Heart right ventricle (tissue), 16 donors: ENCODE measurements at regions not wholly inside any gene's neighbourhood (a gene's known extent, or its start where the extent isn't known, plus 50 kb on each side); places are given as distances from the start of the nearest gene placed in this dataset.
"Not testable (repeated sequence)": the region's sequence is repeated elsewhere in the genome, so short reads cannot be mapped to it uniquely, and the experiment has no call there.

ENCODE experiments used
- ATAC-seq, 8 donors: fragments of 200-7000 bp; cut with Tn5 transposase; one replicate each; pipeline ENCODE4 v1.9.1; 2020; ENCODE audit warnings: mild to moderate bottlenecking in 8 of 8, moderate library complexity in 8 of 8, moderate number of reproducible peaks in 1 of 8
- DNase-seq, 2 donors: peaks; one replicate each; pipeline ENCODE4 v3.0.0-alpha.2; 2020
- H3K27ac ChIP-seq, 10 donors: fragments of 200-600 bp; sonication (generic) in 2 of 10; one replicate each; pipeline versions ENCODE4 v1.5.0 to v1.8.0; 2020 to 2022; ENCODE audit warnings: mild to moderate bottlenecking in 3 of 10
- H3K27me3 ChIP-seq, 7 donors: fragments of 200-600 bp; one replicate each; pipeline ENCODE4 v1.8.0; 2021 to 2022; ENCODE audit warnings: mild to moderate bottlenecking in 2 of 7
- H3K36me3 ChIP-seq, 9 donors: fragments of 200-600 bp; sonication (generic) in 1 of 9; one replicate each; pipeline versions ENCODE4 v1.5.0 to v1.8.0; 2020 to 2022; ENCODE audit warnings: mild to moderate bottlenecking in 2 of 9
- H3K4me1 ChIP-seq, 9 donors: fragments of 200-600 bp; sonication (generic) in 1 of 9; one replicate each; pipeline versions ENCODE4 v1.5.0 to v1.8.0; 2020 to 2022; ENCODE audit warnings: mild to moderate bottlenecking in 4 of 9
- H3K4me3 ChIP-seq, 10 donors: fragments of 200-600 bp; sonication (generic) in 2 of 10; one replicate each; pipeline versions ENCODE4 v1.5.0 to v1.8.0; 2020 to 2022; ENCODE audit warnings: mild to moderate bottlenecking in 7 of 10, moderate library complexity in 2 of 10
- H3K9me3 ChIP-seq, 11 donors: fragments of 200-600 bp in 10 of 11; sonication (generic) in 2 of 11; one replicate each; pipeline versions ENCODE4 v1.5.0 to v1.8.0; 2013 to 2022; ENCODE audit warnings: mild to moderate bottlenecking in 2 of 11, control low read depth in 1 of 11, moderate library complexity in 1 of 11
- WGBS, 2 donors: extraction: QIAGEN DNeasy Blood & Tissue Kit; methylation state at CpG; one replicate each; pipeline ENCODE4 v1.1.7; 2013; ENCODE audit warnings: inconsistent platforms in 1 of 2; 5-methylcytosine and 5-hydroxymethylcytosine counted together
- intact Hi-C, 10 donors: fragments of 100-400 bp; cut with DNase I; formaldehyde crosslinking; loops; one replicate each; pipeline versions ENCODE4 v1.11.1 to v1.14.2; 2022
- TF ChIP-seq, protein P1 (sequence below), 9 donors: fragments of 200-600 bp; sonication (generic) in 2 of 9; IDR thresholded peaks; one replicate each; pipeline versions ENCODE4 v1.5.0 to v1.8.0; 2021 to 2022; ENCODE audit warnings: antibody characterized with exemption in 9 of 9, mild to moderate bottlenecking in 5 of 9, moderate library complexity in 1 of 9
- donor health status: Arrhythmogenic right ventricular cardiomyopathy.
- donor health status: ischemic (EF 13 %, LVEDD 7.1; RV severe dilation, severe dysfunction).
- donor health status: healthy with polysubstance abuse.
- donor health status: DM: no; HTN: yes; CAD: no.
- donor health status: DM: no; HTN: no; CAD: no.
- donor health status: ischemic (EF 25% LVEDD 6.9; RV normal size, moderate dysfunction).
- donor health status: ischemic (EF 25% LVEDD 5.7; RV mildly dilated, moderate dysfunction).
- donor health status: healthy.
- donor health status: DM: yes; HTN: yes; CAD: no.
- donor health status: Ischemic cardiomyopathy.
- donor health status: ischemic (EF 35%, LVEDD 5.7; RV mildly dilated, moderate dysfunction).
- donor health status: nonischemic (EF 11% LVEDD 7.7; RV severe dilation, severe dysfunction).
- donor health status: DM: yes; HTN: yes; CAD: no.
- donor health status: PGD.
- donor health status: ischemic (EF 29% LVEDD 5.4; RV normal size, mild dysfunction).
- donor health status: nonischemic (EF 23%, LVEDD 6.1; RV moderate dilation, normal function).

DNA sequence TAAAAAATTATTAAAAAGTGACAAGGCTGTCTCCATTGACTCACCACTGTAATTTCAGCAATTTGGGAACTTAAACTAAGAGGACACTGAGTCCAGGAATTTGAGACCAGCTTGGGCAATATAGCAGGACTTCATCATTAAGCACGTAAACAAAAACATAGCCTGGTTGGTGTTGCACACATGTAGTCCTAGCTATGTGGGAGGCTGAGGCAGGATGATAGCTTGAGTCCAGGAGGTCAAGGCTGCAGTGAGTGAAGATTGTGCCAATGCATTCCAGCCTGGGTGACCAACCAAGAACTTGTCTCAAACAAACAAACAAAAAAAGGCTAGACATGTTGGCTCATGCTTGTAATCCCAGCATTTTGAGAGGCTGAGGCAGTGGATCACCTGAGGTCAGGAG is 439.4 kb upstream of the TSPY4 start:
- Histone ChIP-seq H3K27ac (no peak overlapping the region), H3K9me3 (no peaks in the 10 kb centered on the region), H3K4me3 (no peak overlapping the region), H3K36me3 (no peaks in the 10 kb centered on the region), H3K27me3 (no peaks in the 10 kb centered on the region), H3K4me1 (no peaks in the 10 kb centered on the region)
- DNase-seq (no peak), ATAC-seq (no peak)
- intact Hi-C loops: no loop called here
- TF ChIP-seq, protein P1, sequence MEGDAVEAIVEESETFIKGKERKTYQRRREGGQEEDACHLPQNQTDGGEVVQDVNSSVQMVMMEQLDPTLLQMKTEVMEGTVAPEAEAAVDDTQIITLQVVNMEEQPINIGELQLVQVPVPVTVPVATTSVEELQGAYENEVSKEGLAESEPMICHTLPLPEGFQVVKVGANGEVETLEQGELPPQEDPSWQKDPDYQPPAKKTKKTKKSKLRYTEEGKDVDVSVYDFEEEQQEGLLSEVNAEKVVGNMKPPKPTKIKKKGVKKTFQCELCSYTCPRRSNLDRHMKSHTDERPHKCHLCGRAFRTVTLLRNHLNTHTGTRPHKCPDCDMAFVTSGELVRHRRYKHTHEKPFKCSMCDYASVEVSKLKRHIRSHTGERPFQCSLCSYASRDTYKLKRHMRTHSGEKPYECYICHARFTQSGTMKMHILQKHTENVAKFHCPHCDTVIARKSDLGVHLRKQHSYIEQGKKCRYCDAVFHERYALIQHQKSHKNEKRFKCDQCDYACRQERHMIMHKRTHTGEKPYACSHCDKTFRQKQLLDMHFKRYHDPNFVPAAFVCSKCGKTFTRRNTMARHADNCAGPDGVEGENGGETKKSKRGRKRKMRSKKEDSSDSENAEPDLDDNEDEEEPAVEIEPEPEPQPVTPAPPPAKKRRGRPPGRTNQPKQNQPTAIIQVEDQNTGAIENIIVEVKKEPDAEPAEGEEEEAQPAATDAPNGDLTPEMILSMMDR (IDR thresholded peaks at IDR 0.05): no peak
- WGBS, 2 donors: 47 to 88% methylated on average over 1 of the region's 1 CpG

DNA sequence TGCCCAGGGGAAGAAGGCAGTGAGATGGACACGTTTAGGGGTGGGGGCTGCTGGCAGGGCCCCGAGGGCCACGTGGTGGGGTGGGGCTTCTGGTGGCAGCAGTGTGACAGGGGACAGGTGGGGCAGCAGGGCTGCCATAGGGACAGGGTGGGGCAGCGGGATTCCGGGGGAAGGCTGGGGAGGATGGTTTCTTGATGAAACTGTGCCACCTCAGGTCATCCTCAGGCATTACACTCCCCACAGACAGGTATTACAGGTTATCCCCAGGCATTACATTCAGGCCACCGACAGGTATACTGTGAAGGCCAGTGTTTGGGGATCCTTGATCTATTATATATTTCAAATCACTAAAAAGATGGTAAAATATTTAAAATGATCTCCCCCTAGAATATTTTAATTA is 432.1 kb upstream of the TSPY4 start:
- 51 to 58% methylated on average over 6 of the region's 6 CpGs for WGBS, 2 donors
- ATAC-seq: no peak

DNA sequence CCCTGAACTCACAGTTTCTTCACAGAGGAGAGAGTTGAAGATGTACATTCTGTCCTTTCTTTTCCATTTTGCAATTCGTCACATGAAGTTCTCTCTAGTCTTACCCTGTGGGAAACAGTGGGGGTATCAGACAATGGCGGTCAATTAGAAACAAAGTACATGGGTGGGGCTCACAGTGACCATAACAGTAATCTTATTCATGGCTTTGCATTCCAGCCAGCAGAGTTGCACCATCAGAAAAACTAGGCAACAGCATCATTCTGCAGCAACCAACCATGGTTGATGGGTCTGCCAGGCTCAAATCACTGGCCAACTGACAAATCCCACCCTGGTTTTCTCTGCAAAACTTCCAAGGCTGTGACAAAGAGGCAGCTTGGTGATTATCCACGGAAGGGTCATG is 414.7 kb upstream of the TSPY4 start:
- H3K27ac ChIP-seq, ATAC-seq, H3K4me3 ChIP-seq, H3K4me1 ChIP-seq, intact Hi-C loops, DNase-seq, H3K9me3 ChIP-seq, H3K27me3 ChIP-seq, H3K36me3 ChIP-seq: not testable (repeated sequence)
- 28 to 56% methylated on average over 2 to 3 of the region's 3 CpGs for WGBS, 2 donors

More for the DNA sequence above, 432.1 kb upstream of the TSPY4 start:
- intact Hi-C loops: no loop called here
- Histone ChIP-seq H3K36me3 (no peaks in the 10 kb centered on the region), H3K27ac (no peak overlapping the region), H3K27me3 (no peaks in the 10 kb centered on the region), H3K4me1 (no peaks in the 10 kb centered on the region), H3K9me3 (no peaks in the 10 kb centered on the region), H3K4me3 (no peak overlapping the region)
- TF ChIP-seq, protein P1 (IDR thresholded peaks at IDR 0.05): no peak
- no peak for DNase-seq
